ENCODE measurements at regions not wholly inside any gene's neighbourhood (a gene's known extent, or its start where the extent isn't known, plus 50 kb on each side); places are given as distances from the start of the nearest gene placed in this dataset.

DNA sequence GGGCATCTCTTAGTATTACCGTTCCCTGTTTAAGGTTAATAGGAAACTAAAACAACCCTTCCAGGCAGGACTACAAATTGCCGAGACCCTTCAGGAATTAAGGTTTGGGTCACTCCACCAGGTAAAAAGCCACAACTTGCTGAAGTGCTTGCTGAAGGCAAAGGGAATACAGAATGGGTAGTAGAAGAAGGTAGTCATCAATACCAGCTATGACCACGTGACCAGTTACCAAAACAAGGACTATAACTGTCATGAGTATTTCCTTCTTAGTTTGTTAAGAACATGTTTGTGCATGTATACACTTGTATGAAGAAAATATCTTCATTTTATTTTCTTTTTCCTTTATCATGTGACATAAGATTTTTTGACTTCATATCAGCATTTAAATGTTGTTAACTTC is 578.7 kb upstream of the FBXO33 start:
- TF ChIP-seq REST (IDR thresholded peaks at IDR 0.05; ENCODE audit: unreplicated experiment) (no peak), ZNF114 (CRISPR knock-in tag; IDR thresholded peaks at IDR 0.05) (no peak), POLR2AphosphoS5 (IDR thresholded peaks at IDR 0.05; ENCODE audit: low read depth) (no peak), EZH2phosphoT487 (IDR thresholded peaks at IDR 0.05; ENCODE audit: unreplicated experiment) (no peak), STAT1 (IDR thresholded peaks at IDR 0.05; ENCODE audit: unreplicated experiment) (no peak), EZH2 (IDR thresholded peaks at IDR 0.05; ENCODE audit: low read depth, unreplicated experiment) (no peak), JUNB (IDR thresholded peaks at IDR 0.05; ENCODE audit: unreplicated experiment) (no peak), NANOG (IDR thresholded peaks at IDR 0.05; ENCODE audit: borderline replicate concordance) (no peak)
- TF ChIP-seq, protein P1, sequence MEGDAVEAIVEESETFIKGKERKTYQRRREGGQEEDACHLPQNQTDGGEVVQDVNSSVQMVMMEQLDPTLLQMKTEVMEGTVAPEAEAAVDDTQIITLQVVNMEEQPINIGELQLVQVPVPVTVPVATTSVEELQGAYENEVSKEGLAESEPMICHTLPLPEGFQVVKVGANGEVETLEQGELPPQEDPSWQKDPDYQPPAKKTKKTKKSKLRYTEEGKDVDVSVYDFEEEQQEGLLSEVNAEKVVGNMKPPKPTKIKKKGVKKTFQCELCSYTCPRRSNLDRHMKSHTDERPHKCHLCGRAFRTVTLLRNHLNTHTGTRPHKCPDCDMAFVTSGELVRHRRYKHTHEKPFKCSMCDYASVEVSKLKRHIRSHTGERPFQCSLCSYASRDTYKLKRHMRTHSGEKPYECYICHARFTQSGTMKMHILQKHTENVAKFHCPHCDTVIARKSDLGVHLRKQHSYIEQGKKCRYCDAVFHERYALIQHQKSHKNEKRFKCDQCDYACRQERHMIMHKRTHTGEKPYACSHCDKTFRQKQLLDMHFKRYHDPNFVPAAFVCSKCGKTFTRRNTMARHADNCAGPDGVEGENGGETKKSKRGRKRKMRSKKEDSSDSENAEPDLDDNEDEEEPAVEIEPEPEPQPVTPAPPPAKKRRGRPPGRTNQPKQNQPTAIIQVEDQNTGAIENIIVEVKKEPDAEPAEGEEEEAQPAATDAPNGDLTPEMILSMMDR (conservative IDR thresholded peaks at IDR 0.05; ENCODE audit: low read depth in 2 of 2): no peak

All from GM23338 (cell line).